ENCODE measurements at regions not wholly inside any gene's neighbourhood (a gene's known extent, or its start where the extent isn't known, plus 50 kb on each side); places are given as distances from the start of the nearest gene placed in this dataset.

DNA sequence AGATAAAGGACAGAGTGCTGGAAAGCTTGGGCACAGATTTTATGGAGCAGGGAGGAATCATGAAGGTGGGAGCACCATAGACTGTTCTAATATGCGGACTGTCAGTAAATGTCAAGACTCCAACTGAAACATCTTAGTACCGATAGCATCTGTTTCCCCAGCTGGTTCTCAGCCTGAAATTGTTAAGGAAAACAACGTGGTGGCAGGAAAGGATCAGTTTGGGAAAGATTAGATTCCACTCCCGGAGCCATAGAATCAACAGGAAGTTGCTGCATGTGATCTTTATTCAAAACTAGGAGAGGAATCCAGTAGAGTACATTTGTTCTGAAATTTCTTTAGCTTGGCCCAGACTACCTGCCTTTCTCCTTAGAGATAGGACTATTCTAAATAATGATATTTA lies 559.1 kb downstream of the CSNK1G3 start:
- TF ChIP-seq GATA3 (IDR thresholded peaks at IDR 0.05; ENCODE audit: low read depth, low read length) (no peak), GATA2 (IDR thresholded peaks at IDR 0.05; ENCODE audit: low read depth, low read length) (no peak)

Data from SH-SY5Y (cell line).